HCT116 (cell line): ENCODE measurements at regions not wholly inside any gene's neighbourhood (a gene's known extent, or its start where the extent isn't known, plus 50 kb on each side); places are given as distances from the start of the nearest gene placed in this dataset.

Experiments
- ATAC-seq: fragments of 200-7000 bp; cut with Tn5 transposase; 2 replicates; pipeline ENCODE4 v1.9.1; 2020; ENCODE audit warnings: mild to moderate bottlenecking, moderate library complexity
- BruUV-seq: library from RNA; stranded (reverse); fragments of 400-500 nt; replicated peaks from 2 replicates; lab custom pipeline; 2021; lab: Mats Ljungman, UMichigan
- CTCF ChIA-PET: fragments of 300-600 bp; sonication (Branson Sonifier 250); formaldehyde crosslinking; loops from one replicate; lab custom pipeline; 2021; ENCODE audit warnings: antibody characterized with exemption; lab: Charles Lee
- POLR2A ChIA-PET: fragments of 300-600, 350-600 bp; sonication (Branson Sonifier 250); formaldehyde crosslinking; loops from one replicate; lab custom pipeline; 2021; ENCODE audit warnings: antibody characterized with exemption; lab: Charles Lee
- RAD21 ChIA-PET, 2 experiments: fragments of 300-600 bp; sonication (Branson Sonifier 250); formaldehyde crosslinking; loops; one replicate each; lab custom pipeline; 2023; ENCODE audit warnings: low total read pairs in 2 of 2; ENCODE audit not compliant: uncharacterized antibody in 2 of 2, unreplicated experiment in 2 of 2, low non-redundant PET in 1 of 2; lab: Charles Lee
- DNase-seq: peaks from one replicate; pipeline ENCODE4 v3.0.0-alpha.2; 2010; ENCODE audit warnings: low read depth, low spot score
- H2AFZ ChIP-seq: fragments of 200-600 bp; shearing (Covaris generic), sonication (generic); 2 replicates; pipeline ENCODE4 v1.6.1; 2017; ENCODE audit warnings: low read depth, mixed run types, mixed read lengths, antibody characterized with exemption, low read length; ENCODE audit not compliant: poor library complexity, severe bottlenecking
- H3K27ac ChIP-seq: 2 replicates; pipeline ENCODE4 v1.5.1; 2012; ENCODE audit warnings: low read depth, low read length
- H3K27me3 ChIP-seq: fragments of 200-600 bp; sonication (generic); 2 replicates; pipeline ENCODE4 v1.6.1; 2016; ENCODE audit warnings: mixed run types, low read length, mixed read lengths; ENCODE audit not compliant: insufficient read depth
- H3K36me3 ChIP-seq, 2 experiments: fragments of 200-500 bp in 1 of 2; fragments of 200-600 bp in 1 of 2; sonication (Bioruptor generic) in 1 of 2; sonication (generic) in 1 of 2; 2 replicates each; pipeline versions ENCODE4 v1.5.1 to v1.6.1; 2014 to 2016; ENCODE audit warnings: low read length in 2 of 2, inconsistent platforms in 1 of 2, mixed read lengths in 1 of 2, mixed run types in 1 of 2; ENCODE audit not compliant: insufficient read depth in 2 of 2, control insufficient read depth in 1 of 2
- H3K4me1 ChIP-seq, 2 experiments: fragments of 200-600 bp in 1 of 2; sonication (generic) in 1 of 2; 2 replicates each; pipeline versions ENCODE4 v1.5.1 to v1.6.1; 2012 to 2017; ENCODE audit warnings: low read length in 2 of 2, inconsistent platforms in 1 of 2, mild to moderate bottlenecking in 1 of 2, mixed read lengths in 1 of 2, mixed run types in 1 of 2, moderate library complexity in 1 of 2; ENCODE audit not compliant: insufficient read depth in 2 of 2, control insufficient read depth in 1 of 2
- H3K4me2 ChIP-seq: fragments of 200-600 bp; sonication (generic); 2 replicates; pipeline ENCODE4 v1.6.1; 2017; ENCODE audit warnings: mixed run types, low read length, mixed read lengths
- H3K4me3 ChIP-seq, 2 experiments: fragments of 200-600 bp in 1 of 2; sonication (generic) in 1 of 2; replicated peaks in 1 of 2; 2 replicates each; pipeline ENCODE4 v1.5.1; 2011 to 2016; ENCODE audit warnings: low read length in 2 of 2, control low read depth in 1 of 2, low read depth in 1 of 2, mild to moderate bottlenecking in 1 of 2, mixed read lengths in 1 of 2, mixed run types in 1 of 2
- H3K79me2 ChIP-seq: fragments of 200-600 bp; sonication (generic); 2 replicates; pipeline ENCODE4 v1.6.1; 2017; ENCODE audit warnings: mild to moderate bottlenecking, mixed run types, low read length, moderate library complexity, mixed read lengths; ENCODE audit not compliant: insufficient read depth
- H3K9ac ChIP-seq: fragments of 200-600 bp; sonication (generic); 2 replicates; pipeline ENCODE4 v1.6.1; 2016; ENCODE audit warnings: low read length, mixed read lengths
- H3K9me2 ChIP-seq: fragments of 200-600 bp; sonication (generic), shearing (Covaris generic); 2 replicates; pipeline ENCODE4 v1.6.1; 2017; ENCODE audit warnings: mixed run types, mild to moderate bottlenecking, moderate library complexity; ENCODE audit not compliant: insufficient read depth
- H3K9me3 ChIP-seq, 2 experiments: fragments of 200-500 bp in 1 of 2; fragments of 200-600 bp in 1 of 2; sonication (Bioruptor generic) in 1 of 2; sonication (generic) in 1 of 2; 2 replicates each; pipeline ENCODE4 v1.6.1; 2014 to 2017; ENCODE audit warnings: low read length in 2 of 2, mixed read lengths in 2 of 2, inconsistent platforms in 1 of 2, low read depth in 1 of 2, mild to moderate bottlenecking in 1 of 2, mixed run types in 1 of 2, moderate library complexity in 1 of 2; ENCODE audit not compliant: control insufficient read depth in 1 of 2, insufficient read depth in 1 of 2
- H4K20me1 ChIP-seq: fragments of 200-600 bp; sonication (generic), shearing (Covaris generic); 2 replicates; pipeline ENCODE4 v1.6.1; 2017; ENCODE audit warnings: mixed run types, mild to moderate bottlenecking, moderate library complexity; ENCODE audit not compliant: insufficient read depth
- CEBPB ChIP-seq: IDR thresholded peaks from 2 replicates; pipeline ENCODE4 v1.6.1; 2012; ENCODE audit warnings: low read depth
- EGR1 ChIP-seq: IDR thresholded peaks from 2 replicates; pipeline ENCODE4 v1.6.1; 2012; ENCODE audit warnings: low read depth
- FOSL1 ChIP-seq: IDR thresholded peaks from 2 replicates; pipeline ENCODE4 v1.6.1; 2012; ENCODE audit warnings: low read depth
- JUND ChIP-seq: IDR thresholded peaks from 2 replicates; pipeline ENCODE4 v1.6.1; 2012
- POLR2A ChIP-seq: IDR thresholded peaks from 2 replicates; pipeline ENCODE4 v1.7.0; 2011; ENCODE audit warnings: borderline replicate concordance; ENCODE audit not compliant: insufficient read depth, insufficient read length; ENCODE audit errors: extremely low read depth
- POLR2AphosphoS5 ChIP-seq: IDR thresholded peaks from 2 replicates; pipeline ENCODE4 v1.6.1; 2011; ENCODE audit warnings: mild to moderate bottlenecking, low read depth, low read length, moderate library complexity
- RAD21 ChIP-seq: IDR thresholded peaks from 2 replicates; pipeline ENCODE4 v1.6.1; 2012; ENCODE audit warnings: low read depth, mild to moderate bottlenecking
- SP1 ChIP-seq: IDR thresholded peaks from 2 replicates; pipeline ENCODE4 v1.6.1; 2012; ENCODE audit warnings: low read depth
- SRF ChIP-seq: IDR thresholded peaks from 2 replicates; pipeline ENCODE4 v1.6.1; 2012; ENCODE audit warnings: low read depth
- YY1 ChIP-seq: IDR thresholded peaks from 2 replicates; pipeline ENCODE4 v1.6.1; 2011; ENCODE audit warnings: low read length, low read depth, moderate library complexity, mild to moderate bottlenecking; ENCODE audit not compliant: insufficient replicate concordance; ENCODE audit errors: extremely low read depth
- ZFX ChIP-seq: fragments of 450-650 bp; IDR thresholded peaks from 2 replicates; pipeline ENCODE4 v1.6.1; 2017
- ZNF274 ChIP-seq: fragments of 200-500 bp; sonication (Bioruptor generic); IDR thresholded peaks from 2 replicates; pipeline ENCODE4 v1.6.1; 2014; ENCODE audit warnings: mild to moderate bottlenecking, low read depth, low read length, inconsistent platforms
- intact Hi-C: fragments of 100-400 bp; cut with micrococcal nuclease; formaldehyde crosslinking; loops from 2 replicates; pipeline ENCODE4 v1.10.0; 2022
- TF ChIP-seq, protein P1 (sequence below): IDR thresholded peaks from 2 replicates; pipeline ENCODE4 v1.6.1; 2012; ENCODE audit warnings: low read depth
- TF ChIP-seq, protein P2 (sequence below): IDR thresholded peaks from 2 replicates; pipeline ENCODE4 v1.6.1; 2012
- TF ChIP-seq, protein P3 (sequence below), 3 experiments: fragments of 200-600 bp in 1 of 3; sonication (generic) in 1 of 3; IDR thresholded peaks in 2 of 3; conservative IDR thresholded peaks in 1 of 3; 2 replicates each; pipeline ENCODE4 v1.5.1; 2012 to 2017; ENCODE audit warnings: low read depth in 2 of 3, low read length in 2 of 3, antibody characterized with exemption in 1 of 3, borderline replicate concordance in 1 of 3, control low read depth in 1 of 3, mild to moderate bottlenecking in 1 of 3, mixed read lengths in 1 of 3, mixed run types in 1 of 3, moderate library complexity in 1 of 3; ENCODE audit not compliant: insufficient read depth in 1 of 3
- TF ChIP-seq, protein P4 (sequence below): IDR thresholded peaks from 2 replicates; pipeline ENCODE4 v1.6.1; 2012

DNA sequence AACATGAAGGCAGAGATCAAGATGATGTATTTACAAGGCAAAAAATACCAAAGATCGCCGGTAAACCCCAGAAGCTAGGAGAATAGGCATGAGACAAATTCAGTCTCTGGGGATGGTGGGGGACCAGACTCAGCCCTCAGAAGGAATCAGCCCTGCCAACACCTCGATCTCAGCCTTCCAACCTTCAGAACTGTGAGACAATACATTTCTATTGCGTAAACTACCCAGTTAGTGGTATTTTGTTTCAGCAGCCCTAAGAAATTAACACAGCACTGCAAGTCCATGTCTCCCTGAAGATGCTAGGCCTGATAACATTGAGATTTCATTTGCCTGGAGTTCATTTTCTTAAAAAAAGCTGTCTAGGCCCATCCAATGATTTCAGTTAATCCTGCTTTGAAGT lies 622.5 kb downstream of the PTPRC start:
- Histone ChIP-seq H3K79me2 (no peaks in the 10 kb centered on the region), H3K9me2 (no peaks in the 10 kb centered on the region), H3K9ac (no peak overlapping the region), H3K4me2 (no peak overlapping the region), H3K36me3 (no peaks in the 10 kb centered on the region), H2AFZ (no peak overlapping the region), H3K4me3 (no peak overlapping the region), H3K4me1 (no peaks in the 10 kb centered on the region), H4K20me1 (no peaks in the 10 kb centered on the region), H3K9me3 (no peaks in the 10 kb centered on the region), H3K27me3 (no peaks in the 10 kb centered on the region), H3K27ac (no peak overlapping the region)
- ChIA-PET CTCF (no interaction called here), RAD21 (no interaction called here), POLR2A (no interaction called here)
- TF ChIP-seq SP1 (no peak), ZNF274 (no peak), CEBPB (no peak), ZFX (no peak), FOSL1 (no peak), RAD21 (no peak), JUND (no peak), YY1 (no peak), POLR2A (no peak), EGR1 (no peak), SRF (no peak), POLR2AphosphoS5 (no peak)
- TF ChIP-seq, protein P1, sequence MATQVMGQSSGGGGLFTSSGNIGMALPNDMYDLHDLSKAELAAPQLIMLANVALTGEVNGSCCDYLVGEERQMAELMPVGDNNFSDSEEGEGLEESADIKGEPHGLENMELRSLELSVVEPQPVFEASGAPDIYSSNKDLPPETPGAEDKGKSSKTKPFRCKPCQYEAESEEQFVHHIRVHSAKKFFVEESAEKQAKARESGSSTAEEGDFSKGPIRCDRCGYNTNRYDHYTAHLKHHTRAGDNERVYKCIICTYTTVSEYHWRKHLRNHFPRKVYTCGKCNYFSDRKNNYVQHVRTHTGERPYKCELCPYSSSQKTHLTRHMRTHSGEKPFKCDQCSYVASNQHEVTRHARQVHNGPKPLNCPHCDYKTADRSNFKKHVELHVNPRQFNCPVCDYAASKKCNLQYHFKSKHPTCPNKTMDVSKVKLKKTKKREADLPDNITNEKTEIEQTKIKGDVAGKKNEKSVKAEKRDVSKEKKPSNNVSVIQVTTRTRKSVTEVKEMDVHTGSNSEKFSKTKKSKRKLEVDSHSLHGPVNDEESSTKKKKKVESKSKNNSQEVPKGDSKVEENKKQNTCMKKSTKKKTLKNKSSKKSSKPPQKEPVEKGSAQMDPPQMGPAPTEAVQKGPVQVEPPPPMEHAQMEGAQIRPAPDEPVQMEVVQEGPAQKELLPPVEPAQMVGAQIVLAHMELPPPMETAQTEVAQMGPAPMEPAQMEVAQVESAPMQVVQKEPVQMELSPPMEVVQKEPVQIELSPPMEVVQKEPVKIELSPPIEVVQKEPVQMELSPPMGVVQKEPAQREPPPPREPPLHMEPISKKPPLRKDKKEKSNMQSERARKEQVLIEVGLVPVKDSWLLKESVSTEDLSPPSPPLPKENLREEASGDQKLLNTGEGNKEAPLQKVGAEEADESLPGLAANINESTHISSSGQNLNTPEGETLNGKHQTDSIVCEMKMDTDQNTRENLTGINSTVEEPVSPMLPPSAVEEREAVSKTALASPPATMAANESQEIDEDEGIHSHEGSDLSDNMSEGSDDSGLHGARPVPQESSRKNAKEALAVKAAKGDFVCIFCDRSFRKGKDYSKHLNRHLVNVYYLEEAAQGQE: no peak
- TF ChIP-seq, protein P2, sequence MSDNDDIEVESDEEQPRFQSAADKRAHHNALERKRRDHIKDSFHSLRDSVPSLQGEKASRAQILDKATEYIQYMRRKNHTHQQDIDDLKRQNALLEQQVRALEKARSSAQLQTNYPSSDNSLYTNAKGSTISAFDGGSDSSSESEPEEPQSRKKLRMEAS: no peak
- TF ChIP-seq, protein P3, sequence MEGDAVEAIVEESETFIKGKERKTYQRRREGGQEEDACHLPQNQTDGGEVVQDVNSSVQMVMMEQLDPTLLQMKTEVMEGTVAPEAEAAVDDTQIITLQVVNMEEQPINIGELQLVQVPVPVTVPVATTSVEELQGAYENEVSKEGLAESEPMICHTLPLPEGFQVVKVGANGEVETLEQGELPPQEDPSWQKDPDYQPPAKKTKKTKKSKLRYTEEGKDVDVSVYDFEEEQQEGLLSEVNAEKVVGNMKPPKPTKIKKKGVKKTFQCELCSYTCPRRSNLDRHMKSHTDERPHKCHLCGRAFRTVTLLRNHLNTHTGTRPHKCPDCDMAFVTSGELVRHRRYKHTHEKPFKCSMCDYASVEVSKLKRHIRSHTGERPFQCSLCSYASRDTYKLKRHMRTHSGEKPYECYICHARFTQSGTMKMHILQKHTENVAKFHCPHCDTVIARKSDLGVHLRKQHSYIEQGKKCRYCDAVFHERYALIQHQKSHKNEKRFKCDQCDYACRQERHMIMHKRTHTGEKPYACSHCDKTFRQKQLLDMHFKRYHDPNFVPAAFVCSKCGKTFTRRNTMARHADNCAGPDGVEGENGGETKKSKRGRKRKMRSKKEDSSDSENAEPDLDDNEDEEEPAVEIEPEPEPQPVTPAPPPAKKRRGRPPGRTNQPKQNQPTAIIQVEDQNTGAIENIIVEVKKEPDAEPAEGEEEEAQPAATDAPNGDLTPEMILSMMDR (IDR thresholded peaks at IDR 0.05 in 2 of 3, conservative IDR thresholded peaks at IDR 0.05 in 1 of 3; ENCODE audit: borderline replicate concordance in 1 of 3, insufficient read depth in 1 of 3, low read depth in 2 of 3, low read length in 2 of 3): no peak
- TF ChIP-seq, protein P4, sequence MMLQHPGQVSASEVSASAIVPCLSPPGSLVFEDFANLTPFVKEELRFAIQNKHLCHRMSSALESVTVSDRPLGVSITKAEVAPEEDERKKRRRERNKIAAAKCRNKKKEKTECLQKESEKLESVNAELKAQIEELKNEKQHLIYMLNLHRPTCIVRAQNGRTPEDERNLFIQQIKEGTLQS: no peak
- ATAC-seq (no peak), DNase-seq (no peak)
- intact Hi-C loops: no loop called here
- no TSS peak for BruUV-seq
